ENCODE measurements at regions not wholly inside any gene's neighbourhood (a gene's known extent, or its start where the extent isn't known, plus 50 kb on each side); places are given as distances from the start of the nearest gene placed in this dataset.
"Not testable (repeated sequence)": the region's sequence is repeated elsewhere in the genome, so short reads cannot be mapped to it uniquely, and the experiment has no call there.

- DNase-seq (ENCODE audit: low spot score), result no peak
Measured at GRCh38 chr13:84139561-84140158, 257.4 kb upstream of the SLITRK1 start.

GRCh38 chr13:84137292-84137691 is 255.0 kb upstream of the SLITRK1 start:
- no peak for DNase-seq (ENCODE audit: low spot score)

GRCh38 chr13:84136582-84136981 is 254.3 kb upstream of the SLITRK1 start:
- DNase-seq (ENCODE audit: low spot score), result no peak

GRCh38 chr13:84132491-84132890 is 250.2 kb upstream of the SLITRK1 start:
- no peak for DNase-seq (ENCODE audit: low spot score)

GRCh38 chr13:84131249-84131648 is 249.0 kb upstream of the SLITRK1 start:
- no peak for DNase-seq (ENCODE audit: low spot score)

- no peak for DNase-seq (ENCODE audit: low spot score)
Measured at GRCh38 chr13:84130495-84131114, 248.3 kb upstream of the SLITRK1 start.

- no peak for DNase-seq (ENCODE audit: low spot score)
Measured at GRCh38 chr13:84129966-84130365, 247.7 kb upstream of the SLITRK1 start.

- no peak for DNase-seq (ENCODE audit: low spot score)
Measured at GRCh38 chr13:84127597-84128128, 245.4 kb upstream of the SLITRK1 start.

GRCh38 chr13:84126671-84127171 is 244.4 kb upstream of the SLITRK1 start:
- no peak for DNase-seq (ENCODE audit: low spot score)

- no peak for DNase-seq (ENCODE audit: low spot score)
Measured at GRCh38 chr13:84121456-84121855, 239.2 kb upstream of the SLITRK1 start.

- DNase-seq (ENCODE audit: low spot score), result no peak
Measured at GRCh38 chr13:84118839-84119409, 236.7 kb upstream of the SLITRK1 start.

GRCh38 chr13:84098273-84098672 is 216.0 kb upstream of the SLITRK1 start:
- no peak for DNase-seq (ENCODE audit: low spot score)

GRCh38 chr13:84097148-84097547 is 214.9 kb upstream of the SLITRK1 start:
- no peak for DNase-seq (ENCODE audit: low spot score)

- no peak for DNase-seq (ENCODE audit: low spot score)
Measured at GRCh38 chr13:84096216-84096615, 213.9 kb upstream of the SLITRK1 start.

GRCh38 chr13:84088996-84089395 is 206.7 kb upstream of the SLITRK1 start:
- no peak for DNase-seq (ENCODE audit: low spot score)

- DNase-seq (ENCODE audit: low spot score), result no peak
Measured at GRCh38 chr13:84086847-84087162, 204.5 kb upstream of the SLITRK1 start.

GRCh38 chr13:84086098-84086846 is 204.0 kb upstream of the SLITRK1 start:
- DNase-seq (ENCODE audit: low spot score), result not testable (repeated sequence)

GRCh38 chr13:84082462-84082861 is 200.2 kb upstream of the SLITRK1 start:
- no peak for DNase-seq (ENCODE audit: low spot score)

GRCh38 chr13:84080748-84081530 is 198.7 kb upstream of the SLITRK1 start:
- no peak for DNase-seq (ENCODE audit: low spot score)

- no peak for DNase-seq (ENCODE audit: low spot score)
Measured at GRCh38 chr13:84077271-84077670, 195.0 kb upstream of the SLITRK1 start.

GRCh38 chr13:84076280-84076679 is 194.0 kb upstream of the SLITRK1 start:
- no peak for DNase-seq (ENCODE audit: low spot score)

GRCh38 chr13:84050536-84050935 is 168.3 kb upstream of the SLITRK1 start:
- no peak for DNase-seq (ENCODE audit: low spot score)

Data from HuH-7.5 (cell line).